ENCODE measurements at regions not wholly inside any gene's neighbourhood (a gene's known extent, or its start where the extent isn't known, plus 50 kb on each side); places are given as distances from the start of the nearest gene placed in this dataset.
"Not testable (repeated sequence)": the region's sequence is repeated elsewhere in the genome, so short reads cannot be mapped to it uniquely, and the experiment has no call there.

- DNase-seq (ENCODE audit: low read depth in 2 of 2): no peak
Observed at GRCh38 chr14:48075487-48075886, 400.1 kb upstream of the MDGA2 start.

- DNase-seq (ENCODE audit: low read depth in 2 of 2): no peak
Observed at GRCh38 chr14:48052973-48053372, 377.6 kb upstream of the MDGA2 start.

- DNase-seq (ENCODE audit: low read depth in 2 of 2): no peak
Observed at GRCh38 chr14:48035836-48036235, 360.4 kb upstream of the MDGA2 start.

GRCh38 chr14:48027115-48027514, 351.7 kb upstream of the MDGA2 start:
- DNase-seq (ENCODE audit: low read depth in 2 of 2): no peak

- no peak for DNase-seq (ENCODE audit: low read depth in 2 of 2)
Observed at GRCh38 chr14:48023881-48024280, 348.5 kb upstream of the MDGA2 start.

- DNase-seq (ENCODE audit: low read depth in 2 of 2): not testable (repeated sequence)
Observed at GRCh38 chr14:48011484-48011883, 336.1 kb upstream of the MDGA2 start.

GRCh38 chr14:48008646-48009045, 333.2 kb upstream of the MDGA2 start:
- DNase-seq (ENCODE audit: low read depth in 2 of 2): no peak

GRCh38 chr14:48005986-48006385, 330.6 kb upstream of the MDGA2 start:
- DNase-seq (ENCODE audit: low read depth in 2 of 2): no peak

- no peak for DNase-seq (ENCODE audit: low read depth in 2 of 2)
Observed at GRCh38 chr14:47993883-47994282, 318.5 kb upstream of the MDGA2 start.

- DNase-seq (ENCODE audit: low read depth in 2 of 2): no peak
Observed at GRCh38 chr14:47988175-47988574, 312.8 kb upstream of the MDGA2 start.

- DNase-seq (ENCODE audit: low read depth in 2 of 2): no peak
Observed at GRCh38 chr14:47978871-47979270, 303.5 kb upstream of the MDGA2 start.

- DNase-seq (ENCODE audit: low read depth in 2 of 2): no peak
Observed at GRCh38 chr14:47976139-47976538, 300.7 kb upstream of the MDGA2 start.

- DNase-seq (ENCODE audit: low read depth in 2 of 2): no peak
Observed at GRCh38 chr14:47966076-47966810, 290.8 kb upstream of the MDGA2 start.

- DNase-seq (ENCODE audit: low read depth in 2 of 2): no peak
Observed at GRCh38 chr14:47961634-47962033, 286.2 kb upstream of the MDGA2 start.

GRCh38 chr14:47959740-47960139, 284.3 kb upstream of the MDGA2 start:
- no peak for DNase-seq (ENCODE audit: low read depth in 2 of 2)

GRCh38 chr14:47949006-47949405, 273.6 kb upstream of the MDGA2 start:
- DNase-seq (ENCODE audit: low read depth in 2 of 2): no peak

- no peak for DNase-seq (ENCODE audit: low read depth in 2 of 2)
Observed at GRCh38 chr14:47935332-47935731, 259.9 kb upstream of the MDGA2 start.

GRCh38 chr14:47929334-47929733, 253.9 kb upstream of the MDGA2 start:
- DNase-seq (ENCODE audit: low read depth in 2 of 2): no peak

GRCh38 chr14:47921133-47921532, 245.7 kb upstream of the MDGA2 start:
- DNase-seq (ENCODE audit: low read depth in 2 of 2): no peak

GRCh38 chr14:47919997-47920396, 244.6 kb upstream of the MDGA2 start:
- no peak for DNase-seq (ENCODE audit: low read depth in 2 of 2)

- DNase-seq (ENCODE audit: low read depth in 2 of 2): no peak
Observed at GRCh38 chr14:47919334-47919846, 244.0 kb upstream of the MDGA2 start.

- DNase-seq (ENCODE audit: low read depth in 2 of 2): no peak
Observed at GRCh38 chr14:47917344-47917954, 242.0 kb upstream of the MDGA2 start.

- DNase-seq (ENCODE audit: low read depth in 2 of 2): not testable (repeated sequence)
Observed at GRCh38 chr14:47901141-47901540, 225.7 kb upstream of the MDGA2 start.

Measured in activated CD8-positive, alpha-beta memory T cell treated with anti-CD3 and anti-CD28 coated beads for 4 hours (primary cell).